ENCODE measurements at regions not wholly inside any gene's neighbourhood (a gene's known extent, or its start where the extent isn't known, plus 50 kb on each side); places are given as distances from the start of the nearest gene placed in this dataset.

DNA sequence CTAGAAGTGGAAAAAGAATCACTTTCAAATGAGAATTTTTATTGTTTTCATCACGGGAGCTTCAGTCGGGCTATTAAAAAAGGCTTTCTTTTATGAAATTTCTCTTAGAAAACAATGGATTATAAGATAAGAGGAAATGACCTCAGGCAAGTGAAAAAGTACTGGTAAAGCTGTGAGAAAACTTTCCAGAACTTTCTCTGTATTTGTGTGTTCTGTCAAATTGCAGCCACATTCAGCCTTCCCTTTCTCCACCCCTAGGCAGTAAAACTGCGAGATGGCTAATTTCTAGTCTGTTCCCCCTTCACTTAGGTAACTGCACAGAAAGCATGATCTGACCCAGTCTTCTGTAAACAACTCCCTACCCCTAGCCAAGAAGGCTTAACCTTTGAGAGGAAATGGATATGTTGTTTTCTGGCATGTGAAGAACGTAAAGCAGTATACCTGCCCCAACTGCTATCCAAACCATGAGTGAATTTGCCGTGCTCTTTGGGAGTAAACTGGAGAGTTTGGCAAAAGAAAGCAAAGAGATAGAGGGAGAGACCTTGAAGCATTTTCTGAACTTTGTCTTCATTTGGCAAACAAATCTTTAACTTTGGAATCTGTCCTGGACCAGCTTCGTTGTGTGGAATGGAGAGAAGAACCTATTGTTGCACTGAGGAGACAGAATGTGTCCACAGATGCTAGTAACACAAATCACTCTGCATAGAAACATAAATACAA lies 105.4 kb downstream of the ETAA1 start:
- H3K27ac ChIP-seq: no peak overlapping the region
- TF ChIP-seq, protein P1, sequence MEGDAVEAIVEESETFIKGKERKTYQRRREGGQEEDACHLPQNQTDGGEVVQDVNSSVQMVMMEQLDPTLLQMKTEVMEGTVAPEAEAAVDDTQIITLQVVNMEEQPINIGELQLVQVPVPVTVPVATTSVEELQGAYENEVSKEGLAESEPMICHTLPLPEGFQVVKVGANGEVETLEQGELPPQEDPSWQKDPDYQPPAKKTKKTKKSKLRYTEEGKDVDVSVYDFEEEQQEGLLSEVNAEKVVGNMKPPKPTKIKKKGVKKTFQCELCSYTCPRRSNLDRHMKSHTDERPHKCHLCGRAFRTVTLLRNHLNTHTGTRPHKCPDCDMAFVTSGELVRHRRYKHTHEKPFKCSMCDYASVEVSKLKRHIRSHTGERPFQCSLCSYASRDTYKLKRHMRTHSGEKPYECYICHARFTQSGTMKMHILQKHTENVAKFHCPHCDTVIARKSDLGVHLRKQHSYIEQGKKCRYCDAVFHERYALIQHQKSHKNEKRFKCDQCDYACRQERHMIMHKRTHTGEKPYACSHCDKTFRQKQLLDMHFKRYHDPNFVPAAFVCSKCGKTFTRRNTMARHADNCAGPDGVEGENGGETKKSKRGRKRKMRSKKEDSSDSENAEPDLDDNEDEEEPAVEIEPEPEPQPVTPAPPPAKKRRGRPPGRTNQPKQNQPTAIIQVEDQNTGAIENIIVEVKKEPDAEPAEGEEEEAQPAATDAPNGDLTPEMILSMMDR (conservative IDR thresholded peaks at IDR 0.05): no peak

DNA sequence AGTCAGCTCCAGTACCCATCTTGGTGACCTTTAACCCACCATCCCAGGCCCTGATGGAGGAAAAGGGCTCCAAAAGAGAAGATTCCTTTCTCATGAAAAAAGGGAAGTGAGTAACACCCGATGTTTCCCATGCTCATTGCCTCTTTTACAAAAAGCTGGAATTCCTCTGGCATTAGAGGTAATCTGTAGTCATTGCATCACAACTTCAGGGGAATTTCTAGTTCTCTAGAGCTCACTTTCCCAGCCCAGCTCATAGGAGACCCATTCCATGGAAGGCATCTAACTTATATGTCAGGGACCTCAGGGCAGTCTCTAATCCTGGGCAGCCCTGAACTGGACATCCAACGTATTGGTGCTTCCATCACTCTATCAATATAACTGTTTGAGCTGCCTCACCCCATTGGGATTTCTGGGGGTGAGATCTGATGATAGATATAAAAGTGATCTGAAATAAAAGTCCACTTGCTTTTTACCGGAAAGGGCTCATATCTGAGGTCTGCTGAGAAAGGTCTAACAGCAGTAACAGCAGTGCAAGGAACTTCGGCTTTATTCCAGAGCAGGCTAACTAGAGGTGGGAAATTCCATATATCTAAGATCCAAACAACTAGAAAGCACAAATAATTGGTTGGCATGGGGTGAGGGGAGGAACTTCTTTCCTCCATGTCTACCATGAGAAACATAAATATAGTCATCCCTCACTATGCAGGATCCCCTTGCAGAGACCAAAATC lies 106.1 kb downstream of the ETAA1 start:
- H3K27ac ChIP-seq: no peak overlapping the region
- TF ChIP-seq, protein P1 (conservative IDR thresholded peaks at IDR 0.05): no peak

DNA sequence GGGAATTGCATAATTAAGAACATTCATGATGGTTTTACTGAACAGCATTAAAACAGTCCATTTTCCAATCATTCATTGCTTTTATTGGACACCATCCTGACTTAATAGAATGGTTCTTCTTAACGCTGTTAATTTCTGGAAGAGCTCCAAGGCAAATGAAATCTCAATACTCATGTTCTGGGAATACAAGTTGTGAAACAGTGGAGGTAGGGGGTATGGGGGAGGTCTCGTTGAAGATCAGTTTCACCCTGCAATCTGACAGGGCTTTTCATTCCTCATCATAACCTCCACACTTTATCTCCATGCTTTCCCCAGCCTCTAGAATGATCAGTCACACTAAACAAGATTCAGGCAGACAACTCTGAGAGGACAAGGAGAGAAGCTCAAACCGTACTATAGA lies 113.6 kb downstream of the ETAA1 start:
- no peak overlapping the region for H3K27ac ChIP-seq
- TF ChIP-seq, protein P1 (conservative IDR thresholded peaks at IDR 0.05): no peak

DNA sequence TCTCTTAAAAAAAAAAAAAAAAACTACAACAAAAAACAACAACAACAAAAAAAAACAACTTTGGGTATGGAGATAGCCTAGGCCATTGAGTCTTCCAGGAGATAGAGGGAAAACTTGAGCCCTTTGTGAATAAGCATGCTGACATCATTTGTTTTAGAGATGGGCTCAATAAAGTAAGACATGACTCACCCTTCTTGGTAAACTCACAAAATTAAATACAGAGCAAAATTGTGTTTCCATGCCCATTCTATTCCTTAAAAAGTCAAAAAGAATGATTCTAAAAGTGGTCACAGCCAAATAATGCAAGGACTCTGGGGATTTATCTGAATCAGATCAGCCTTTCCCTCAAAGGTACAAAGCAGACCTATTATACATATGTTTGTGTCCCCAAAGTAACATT lies 117.4 kb downstream of the ETAA1 start:
- TF ChIP-seq, protein P1 (conservative IDR thresholded peaks at IDR 0.05): no peak
- no peak overlapping the region for H3K27ac ChIP-seq

DNA sequence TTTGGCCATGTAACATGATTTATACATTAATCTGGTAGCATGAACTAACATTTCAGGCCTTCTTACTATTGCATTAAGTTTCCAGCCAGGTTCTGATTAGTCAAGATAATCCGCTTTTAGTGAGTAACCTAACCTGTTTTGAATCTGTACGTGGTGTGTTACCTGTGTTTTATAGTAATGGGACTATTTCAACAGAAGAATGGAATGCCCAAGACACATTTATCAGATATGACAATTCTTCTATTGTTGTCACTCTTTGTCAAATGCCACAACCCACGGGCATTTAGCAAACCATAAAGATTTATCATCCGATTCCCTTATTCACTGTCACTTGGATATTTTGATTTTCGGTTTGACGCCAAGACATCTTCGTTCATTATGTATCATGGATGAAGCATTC lies 117.9 kb downstream of the ETAA1 start:
- TF ChIP-seq, protein P1 (conservative IDR thresholded peaks at IDR 0.05): no peak
- H3K27ac ChIP-seq: peak overlapping the region; percentile 35; the same call in 1 of the 2 replicates

DNA sequence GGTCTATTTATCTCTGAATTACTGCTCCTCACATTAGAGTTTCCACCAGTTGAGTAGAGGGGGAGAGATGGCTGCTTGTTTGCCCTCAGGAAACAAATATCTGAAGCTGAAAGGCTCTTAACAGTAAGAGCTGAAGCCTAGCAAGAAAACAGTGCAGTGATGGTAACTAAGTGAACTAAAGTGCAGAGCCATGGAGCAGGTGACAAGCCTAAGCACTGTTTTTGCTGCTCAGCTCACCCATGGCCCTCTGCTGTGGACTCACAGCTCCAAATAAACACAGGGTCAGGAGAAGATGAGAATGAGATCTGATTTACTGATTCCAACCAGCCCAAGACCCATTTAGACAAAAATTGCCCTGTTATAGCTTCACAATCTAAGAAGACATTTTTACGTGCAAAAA lies 118.4 kb downstream of the ETAA1 start:
- H3K27ac ChIP-seq: peak overlapping the region; percentile 35

DNA sequence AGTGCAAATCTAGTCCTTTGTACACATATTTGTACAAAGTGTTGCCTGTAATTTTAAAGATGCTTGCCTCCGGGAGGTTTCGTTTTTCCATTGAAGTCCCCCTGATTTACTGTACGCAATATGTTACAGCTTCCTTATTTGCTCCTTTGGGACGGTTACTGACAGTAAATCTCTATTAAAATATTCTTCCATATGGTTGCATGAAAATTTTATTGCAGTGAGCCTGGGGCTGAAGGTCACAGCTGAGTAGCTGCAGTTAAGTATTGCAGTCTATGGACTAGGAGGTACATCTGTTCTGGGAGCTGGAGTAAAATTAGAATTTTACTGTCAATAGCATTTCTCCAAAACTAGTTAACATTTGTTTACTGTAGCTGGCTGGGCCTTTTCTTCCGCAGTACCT lies 119.2 kb downstream of the ETAA1 start:
- peak overlapping the region; percentile 35 for H3K27ac ChIP-seq
- TF ChIP-seq, protein P1 (conservative IDR thresholded peaks at IDR 0.05): no peak

More for the DNA sequence above, 118.4 kb downstream of the ETAA1 start:
- TF ChIP-seq, protein P1 (conservative IDR thresholded peaks at IDR 0.05): no peak
